Fibroblast of skin of left biceps (primary cell): ENCODE measurements at regions not wholly inside any gene's neighbourhood (a gene's known extent, or its start where the extent isn't known, plus 50 kb on each side); places are given as distances from the start of the nearest gene placed in this dataset.

Source experiments
- DNase-seq, 2 experiments: peaks; one replicate each; pipeline ENCODE4 v3.0.0-alpha.2; 2013; ENCODE audit warnings: low read depth in 2 of 2

- no peak for DNase-seq
Observed at GRCh38 chr6:12661432-12662089, 55.0 kb upstream of the PHACTR1 start.
